Stomach smooth muscle (tissue), 2 donors: ENCODE measurements at regions not wholly inside any gene's neighbourhood (a gene's known extent, or its start where the extent isn't known, plus 50 kb on each side); places are given as distances from the start of the nearest gene placed in this dataset.

ENCODE experiments used
- H3K27ac ChIP-seq: one replicate; pipeline ENCODE4 v1.7.0; 2013; ENCODE audit warnings: mild to moderate bottlenecking, low read length, inconsistent platforms
- H3K27me3 ChIP-seq, 2 donors: one replicate each; pipeline ENCODE4 v1.7.0; 2013; ENCODE audit warnings: low read length in 2 of 2; ENCODE audit not compliant: insufficient read depth in 2 of 2, control insufficient read depth in 1 of 2
- H3K36me3 ChIP-seq, 2 donors: one replicate each; pipeline ENCODE4 v1.7.0; 2013; ENCODE audit warnings: low read length in 2 of 2; ENCODE audit not compliant: control insufficient read depth in 2 of 2, insufficient read depth in 2 of 2
- H3K4me1 ChIP-seq: one replicate; pipeline ENCODE4 v1.7.0; 2013; ENCODE audit warnings: low read length; ENCODE audit not compliant: control insufficient read depth, insufficient read depth
- H3K4me3 ChIP-seq, 2 donors: one replicate each; pipeline ENCODE4 v1.7.0; 2013; ENCODE audit warnings: low read length in 2 of 2
- H3K9ac ChIP-seq, 2 donors: one replicate each; pipeline ENCODE4 v1.7.0; 2013; ENCODE audit warnings: low read length in 2 of 2, mild to moderate bottlenecking in 1 of 2
- H3K9me3 ChIP-seq, 2 donors: one replicate each; pipeline ENCODE4 v1.7.0; 2013; ENCODE audit warnings: low read length in 2 of 2; ENCODE audit not compliant: control insufficient read depth in 2 of 2
- donor health status: healthy.
- donor health status: Pancreatic carcinoma.

DNA sequence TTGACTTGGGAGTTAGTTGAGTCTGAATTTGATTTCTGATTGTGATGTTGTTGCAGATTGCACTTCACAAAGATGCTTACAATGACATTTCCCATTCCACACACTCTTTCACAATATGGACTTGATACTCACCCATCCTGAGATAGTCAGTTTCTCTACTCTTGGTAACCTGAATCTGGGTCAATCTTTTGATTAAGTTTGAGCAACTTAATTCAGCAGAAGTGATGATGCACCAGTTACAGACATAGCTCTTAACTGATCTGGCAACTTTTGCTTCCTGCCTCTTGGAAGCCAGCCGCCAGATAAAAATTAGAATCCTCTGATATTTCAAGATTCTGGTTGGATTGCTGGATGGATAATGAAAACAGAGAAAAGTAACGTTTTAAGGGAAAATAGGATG lies 79.7 kb upstream of the OSMR start:
- H3K36me3 ChIP-seq, result no peaks in the 10 kb centered on the region
- no peak overlapping the region for H3K4me3 ChIP-seq
- H3K4me1 ChIP-seq, result no peaks in the 10 kb centered on the region
- H3K9ac ChIP-seq, result no peak overlapping the region
- no peaks in the 10 kb centered on the region for H3K9me3 ChIP-seq
- H3K27me3 ChIP-seq, result no peaks in the 10 kb centered on the region
- H3K27ac ChIP-seq, result no peak overlapping the region

DNA sequence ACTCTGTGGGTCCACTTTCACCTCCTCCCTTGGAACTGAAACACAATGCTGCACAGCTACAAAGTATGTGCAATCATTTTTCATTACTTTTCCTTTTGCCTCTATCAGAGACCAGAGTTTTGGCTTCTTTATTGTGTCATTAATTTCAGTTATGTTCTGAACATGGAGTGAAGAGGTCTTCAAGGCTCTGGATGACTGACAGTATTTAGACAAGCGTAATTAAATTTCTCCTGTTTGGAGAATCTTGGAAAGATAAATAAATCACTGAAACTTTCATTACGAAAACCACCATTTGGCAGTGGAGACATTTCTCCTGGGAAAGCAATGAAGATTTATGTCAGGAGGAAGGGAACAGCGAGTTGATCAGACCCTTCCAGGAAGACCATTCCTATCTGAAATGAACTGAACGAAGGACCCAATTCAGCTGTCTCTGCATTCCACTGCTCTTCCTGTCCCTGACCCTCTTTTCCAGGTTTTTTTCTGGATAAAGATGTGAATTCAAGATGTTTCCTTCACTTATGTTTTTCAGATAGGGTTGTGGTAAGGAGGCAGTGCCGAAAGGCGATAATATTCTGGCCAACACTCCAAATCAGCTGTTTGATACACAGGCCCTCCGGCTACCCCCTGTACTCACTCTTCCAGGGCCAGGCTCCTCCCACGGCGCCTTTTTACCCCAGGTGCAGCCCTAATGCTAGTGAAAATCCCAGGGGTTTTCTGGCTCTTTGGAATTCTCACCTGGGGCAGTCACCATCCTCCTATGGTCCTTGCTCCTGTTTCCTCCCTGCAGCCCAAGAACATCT lies 77.2 kb upstream of the OSMR start:
- no peak overlapping the region for H3K9ac ChIP-seq
- no peaks in the 10 kb centered on the region for H3K36me3 ChIP-seq
- H3K9me3 ChIP-seq, result no peaks in the 10 kb centered on the region
- no peak overlapping the region for H3K4me3 ChIP-seq
- H3K27me3 ChIP-seq, result no peaks in the 10 kb centered on the region
- no peaks in the 10 kb centered on the region for H3K4me1 ChIP-seq
- no peak overlapping the region for H3K27ac ChIP-seq

DNA sequence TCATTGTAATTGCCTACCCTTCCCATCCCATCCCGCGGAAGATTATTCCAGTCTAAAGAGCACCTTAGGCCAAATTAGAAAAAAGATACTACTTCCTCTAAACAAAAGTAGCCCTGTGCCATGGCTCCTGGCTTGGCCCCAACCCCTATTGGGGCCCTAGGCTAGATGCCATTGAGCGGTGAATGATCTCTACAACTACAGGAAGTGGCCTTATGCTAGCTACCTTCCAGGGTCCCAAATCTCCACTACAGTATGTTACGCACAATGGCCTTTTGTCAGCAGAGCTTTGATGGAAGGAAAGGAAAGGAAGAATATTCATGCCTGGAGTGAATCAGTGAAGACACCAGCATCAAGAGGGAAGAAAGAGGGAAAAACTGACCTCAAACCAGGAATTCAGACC lies 73.3 kb upstream of the OSMR start:
- Histone ChIP-seq H3K4me3 (no peak overlapping the region), H3K27ac (no peak overlapping the region), H3K9ac (no peak overlapping the region), H3K27me3 (no peaks in the 10 kb centered on the region), H3K36me3 (no peaks in the 10 kb centered on the region), H3K9me3 (no peaks in the 10 kb centered on the region), H3K4me1 (no peaks in the 10 kb centered on the region)

DNA sequence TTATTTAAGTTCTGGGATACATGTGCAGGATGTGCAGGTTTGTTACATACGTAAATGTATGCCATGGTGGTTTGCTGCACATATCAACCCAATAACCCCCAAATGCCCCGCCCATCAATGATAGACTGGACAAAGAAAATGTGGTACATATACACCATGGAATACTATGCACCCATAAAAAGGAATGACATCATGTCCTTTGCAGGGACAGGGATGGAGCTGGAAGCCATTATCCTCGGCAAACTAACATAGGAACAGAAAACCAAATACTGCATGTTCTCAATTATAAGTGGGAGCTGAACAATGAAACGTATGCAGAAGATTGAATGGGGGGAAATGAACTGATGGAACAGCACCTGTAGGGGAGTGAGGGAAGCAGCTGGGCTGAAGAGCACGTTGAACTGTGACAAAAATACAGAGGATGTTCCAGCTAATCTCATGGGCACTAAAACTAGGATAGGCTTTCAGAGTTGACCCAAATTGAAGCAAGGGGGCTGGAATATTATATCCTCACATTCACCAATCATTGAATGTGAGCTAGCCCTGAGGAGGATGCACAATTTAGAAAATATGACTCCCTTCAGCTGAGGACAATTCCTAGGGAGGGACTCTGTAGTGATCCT lies 70.5 kb upstream of the OSMR start:
- no peak overlapping the region for H3K27ac ChIP-seq

DNA sequence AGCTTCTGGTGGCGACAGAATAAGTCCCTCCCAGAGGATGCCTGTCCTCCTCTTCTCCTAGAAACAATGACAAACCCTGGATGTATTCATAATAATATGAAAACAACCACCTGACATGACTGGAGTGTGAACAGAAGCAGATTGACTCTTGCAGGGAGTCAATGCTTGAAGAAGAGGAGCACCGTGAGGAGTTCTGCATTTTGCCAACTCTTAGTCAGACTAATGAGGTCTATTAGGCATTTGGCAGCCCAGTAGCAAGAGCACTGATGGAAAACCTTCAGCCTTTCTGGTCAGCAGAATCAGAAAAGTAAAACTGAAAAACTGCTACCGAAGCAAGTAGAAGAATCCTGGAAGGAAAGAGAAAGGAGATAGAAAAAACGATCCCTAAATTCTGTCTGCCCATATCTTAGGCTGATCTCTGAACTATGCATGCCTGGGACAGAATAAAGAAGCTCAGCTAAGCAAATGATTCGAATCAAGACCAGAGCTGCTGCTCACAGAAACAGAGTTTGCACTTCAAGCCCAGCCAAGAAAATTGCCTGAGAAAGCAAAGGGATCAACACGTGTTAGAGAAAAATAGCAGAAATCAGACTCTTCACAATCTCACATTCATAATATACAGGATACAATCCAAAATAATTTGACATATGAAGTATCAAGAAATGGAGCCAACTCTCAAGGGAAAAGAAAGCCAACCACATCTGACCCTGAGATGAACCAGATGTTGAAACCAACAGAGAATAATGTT lies 69.5 kb upstream of the OSMR start:
- Histone ChIP-seq H3K27ac (no peak overlapping the region), H3K9me3 (no peaks in the 10 kb centered on the region), H3K4me3 (no peak overlapping the region), H3K4me1 (no peaks in the 10 kb centered on the region), H3K9ac (no peak overlapping the region), H3K36me3 (no peaks in the 10 kb centered on the region), H3K27me3 (no peaks in the 10 kb centered on the region)

More for the DNA sequence above, 70.5 kb upstream of the OSMR start:
- no peaks in the 10 kb centered on the region for H3K9me3 ChIP-seq
- no peaks in the 10 kb centered on the region for H3K36me3 ChIP-seq
- H3K4me3 ChIP-seq, result no peak overlapping the region
- H3K9ac ChIP-seq, result no peak overlapping the region
- no peaks in the 10 kb centered on the region for H3K27me3 ChIP-seq
- no peaks in the 10 kb centered on the region for H3K4me1 ChIP-seq

DNA sequence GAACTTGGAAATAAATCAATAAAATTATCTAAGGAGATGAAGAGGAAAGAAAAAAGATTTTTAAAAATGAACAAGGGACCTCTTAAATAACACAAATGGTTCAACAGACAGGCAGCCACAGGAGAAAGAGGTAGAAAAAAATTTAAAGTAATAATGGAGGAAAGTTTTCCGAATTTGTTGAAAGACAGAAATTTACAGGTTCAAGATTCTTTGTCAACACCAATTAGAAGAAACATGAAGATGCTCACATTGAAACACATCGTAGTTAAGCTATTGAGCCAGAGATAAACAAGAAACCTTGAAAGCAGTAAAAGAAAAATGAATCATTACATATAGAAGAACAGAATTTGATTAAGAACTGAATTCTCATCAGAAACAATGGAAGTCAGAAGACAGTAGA lies 68.7 kb upstream of the OSMR start:
- H3K36me3 ChIP-seq, result no peaks in the 10 kb centered on the region
- H3K27me3 ChIP-seq, result no peaks in the 10 kb centered on the region
- no peak overlapping the region for H3K27ac ChIP-seq
- no peaks in the 10 kb centered on the region for H3K9me3 ChIP-seq
- no peak overlapping the region for H3K4me3 ChIP-seq
- H3K9ac ChIP-seq, result no peak overlapping the region
- H3K4me1 ChIP-seq, result no peaks in the 10 kb centered on the region

DNA sequence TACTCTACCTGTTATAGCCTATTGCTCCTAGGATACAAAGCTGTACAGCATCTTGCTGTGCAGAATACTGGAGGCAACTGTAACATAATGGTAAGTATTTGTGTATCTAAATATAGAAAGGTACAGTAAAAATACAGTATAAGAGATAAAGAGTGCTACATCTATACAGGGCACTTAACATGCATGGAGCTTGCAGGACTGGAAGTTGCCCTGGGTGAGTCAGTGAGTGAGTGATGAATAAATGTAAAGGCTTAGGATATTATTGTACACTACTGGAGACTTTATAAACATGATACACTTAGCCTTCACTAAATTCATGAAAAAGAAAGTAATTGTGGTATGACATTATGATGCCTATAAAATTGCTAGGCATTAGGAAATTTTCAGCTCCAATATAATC lies 65.5 kb upstream of the OSMR start:
- H3K4me1 ChIP-seq, result peaks cover 9% of the 10 kb centered on the region
- H3K27me3 ChIP-seq, result no peaks in the 10 kb centered on the region
- no peak overlapping the region for H3K27ac ChIP-seq
- no peaks in the 10 kb centered on the region for H3K9me3 ChIP-seq
- no peak overlapping the region for H3K4me3 ChIP-seq
- no peaks in the 10 kb centered on the region for H3K36me3 ChIP-seq
- H3K9ac ChIP-seq, result no peak overlapping the region

DNA sequence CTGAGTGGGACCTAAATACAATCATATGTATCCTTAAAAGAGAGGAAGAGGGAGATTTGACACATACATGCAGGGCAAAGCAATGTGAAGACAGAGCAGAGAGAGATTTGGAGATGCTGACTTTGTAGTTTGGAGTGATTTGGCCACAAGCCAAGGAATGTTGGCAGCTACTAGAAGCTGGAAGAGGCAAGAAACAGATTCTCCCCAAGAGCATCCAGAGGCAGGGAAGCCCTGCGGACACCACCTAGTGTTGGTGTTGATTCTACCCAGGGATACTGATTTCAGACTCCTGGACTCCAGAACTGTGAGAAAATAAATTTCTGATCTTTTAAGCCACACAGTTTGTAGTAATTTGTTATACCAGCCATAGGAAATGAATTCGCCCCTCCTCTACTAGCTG lies 64.9 kb upstream of the OSMR start:
- Histone ChIP-seq H3K27me3 (no peaks in the 10 kb centered on the region), H3K4me1 (peaks cover 9% of the 10 kb centered on the region), H3K27ac (no peak overlapping the region)

DNA sequence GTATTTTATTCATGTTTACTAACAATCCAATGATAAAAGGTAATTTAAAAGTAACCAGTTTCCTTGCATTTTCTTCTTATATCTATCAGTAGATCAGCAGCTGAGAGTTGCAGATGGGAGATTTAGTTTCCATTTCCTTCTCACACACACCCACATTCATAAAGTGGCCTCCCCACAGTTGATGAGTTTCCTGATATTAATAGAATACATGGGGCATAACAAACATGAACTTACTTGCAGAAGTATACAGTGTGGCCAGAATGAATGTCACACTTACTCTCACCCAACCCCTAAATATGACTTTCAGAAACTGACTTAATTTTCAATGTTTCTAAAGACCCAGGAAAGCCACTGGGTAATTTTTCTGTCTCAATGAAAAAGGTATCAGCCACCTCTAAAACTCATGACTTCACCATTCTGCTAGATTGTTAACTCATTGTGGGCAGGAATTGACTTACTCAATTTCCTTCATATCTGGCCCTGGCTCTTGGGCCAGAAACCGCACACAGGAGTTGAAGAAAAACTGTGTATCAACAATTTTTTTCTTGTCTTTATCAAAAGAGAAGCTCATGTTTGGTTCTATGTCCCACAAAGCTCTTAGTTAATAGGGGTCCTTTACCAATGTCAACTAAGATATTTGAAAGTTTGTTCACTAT lies 63.5 kb upstream of the OSMR start:
- Histone ChIP-seq H3K9me3 (no peaks in the 10 kb centered on the region), H3K27ac (no peak overlapping the region), H3K4me3 (no peak overlapping the region), H3K9ac (no peak overlapping the region), H3K36me3 (no peaks in the 10 kb centered on the region), H3K27me3 (no peaks in the 10 kb centered on the region), H3K4me1 (peaks cover 9% of the 10 kb centered on the region)

More for the DNA sequence above, 64.9 kb upstream of the OSMR start:
- no peaks in the 10 kb centered on the region for H3K9me3 ChIP-seq
- H3K9ac ChIP-seq, result no peak overlapping the region
- no peaks in the 10 kb centered on the region for H3K36me3 ChIP-seq
- no peak overlapping the region for H3K4me3 ChIP-seq

DNA sequence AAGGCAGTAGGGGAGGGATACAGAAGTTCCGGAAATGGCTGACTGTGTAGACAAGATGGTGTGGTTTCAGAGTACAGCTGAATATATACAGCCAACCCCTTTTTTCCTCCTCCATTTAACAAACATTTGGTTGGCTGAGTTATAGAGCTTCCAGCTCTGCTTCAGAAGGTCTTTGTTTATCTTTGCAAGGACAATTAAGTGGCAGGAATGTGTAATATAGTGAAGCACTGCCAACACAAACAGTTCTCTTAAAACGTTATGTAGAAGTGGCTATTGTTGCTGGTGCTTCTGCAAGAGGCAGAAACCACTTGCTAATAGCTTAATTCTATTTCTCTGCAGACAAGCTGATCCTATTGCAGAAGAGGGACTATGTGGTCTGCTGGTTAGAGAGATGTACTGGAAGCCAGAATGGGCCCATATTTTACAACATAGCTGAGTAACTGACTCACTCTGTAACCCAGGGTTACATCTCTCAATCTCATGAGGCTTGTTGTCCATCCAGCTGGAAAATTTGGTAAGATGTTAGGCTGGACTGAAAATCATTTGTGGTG lies 62.7 kb upstream of the OSMR start:
- H3K4me3 ChIP-seq, result no peak overlapping the region
- H3K9ac ChIP-seq, result no peak overlapping the region
- H3K36me3 ChIP-seq, result no peaks in the 10 kb centered on the region
- H3K9me3 ChIP-seq, result no peaks in the 10 kb centered on the region
- H3K27ac ChIP-seq, result no peak overlapping the region
- peaks cover 9% of the 10 kb centered on the region for H3K4me1 ChIP-seq
- no peaks in the 10 kb centered on the region for H3K27me3 ChIP-seq
